SK-MEL-5 (cell line): ENCODE measurements at regions not wholly inside any gene's neighbourhood (a gene's known extent, or its start where the extent isn't known, plus 50 kb on each side); places are given as distances from the start of the nearest gene placed in this dataset.

Experiments used
- DNase-seq: peaks from one replicate; pipeline ENCODE4 v3.0.0-alpha.2; 2016; ENCODE audit warnings: low read depth, low spot score
- in situ Hi-C: cut with HindIII; loops from 2 replicates; pipeline ENCODE4 v1.10.0; 2016; ENCODE audit warnings: low sequenced_read_pairs, high pct_unique_total_duplicates, low pct_unique_long_range_greater_than_20kb

GRCh38 chr20:50313827-50314677, 123.4 kb downstream of the CEBPB start:
- in situ Hi-C loops: no loop called here
- DNase-seq: no peak

- in situ Hi-C loops: no loop called here
- DNase-seq: no peak
Measured at GRCh38 chr20:50314678-50315335, 124.2 kb downstream of the CEBPB start.

- in situ Hi-C loops: no loop called here
- no peak for DNase-seq
Measured at GRCh38 chr20:50315586-50316551, 125.2 kb downstream of the CEBPB start.

- in situ Hi-C loops: no loop called here
- no peak for DNase-seq
Measured at GRCh38 chr20:50317116-50317515, 126.5 kb downstream of the CEBPB start.

- in situ Hi-C loops: no loop called here
Measured at GRCh38 chr20:50317609-50318008, 127.0 kb downstream of the CEBPB start.

GRCh38 chr20:50318710-50319109, 128.1 kb downstream of the CEBPB start:
- in situ Hi-C loops: no loop called here
- DNase-seq: no peak

More at GRCh38 chr20:50317609-50318008, 127.0 kb downstream of the CEBPB start:
- DNase-seq: no peak

GRCh38 chr20:50320005-50320900, 129.6 kb downstream of the CEBPB start:
- in situ Hi-C loops: no loop called here
- DNase-seq: no peak

GRCh38 chr20:50320901-50321796, 130.5 kb downstream of the CEBPB start:
- DNase-seq: peak; percentile 44
- in situ Hi-C loops: no loop called here

- no peak for DNase-seq
- in situ Hi-C loops: no loop called here
Measured at GRCh38 chr20:50321797-50322480, 131.3 kb downstream of the CEBPB start.

GRCh38 chr20:50322703-50323131, 132.1 kb downstream of the CEBPB start:
- in situ Hi-C loops: no loop called here
- DNase-seq: no peak

- in situ Hi-C loops: no loop called here
- no peak for DNase-seq
Measured at GRCh38 chr20:50323209-50323608, 132.6 kb downstream of the CEBPB start.

GRCh38 chr20:50323777-50324775, 133.4 kb downstream of the CEBPB start:
- in situ Hi-C loops: no loop called here
- DNase-seq: no peak

- DNase-seq: no peak
- in situ Hi-C loops: loop anchor here (5.0 kb wide), 1 partner anchor 38 kb away; no protein-coding TSS in a partner anchor
Measured at GRCh38 chr20:50325215-50325614, 134.6 kb downstream of the CEBPB start.

- in situ Hi-C loops: loop anchor here (5.0 kb wide), 1 partner anchor 38 kb away; no protein-coding TSS in a partner anchor
- DNase-seq: no peak
Measured at GRCh38 chr20:50325651-50326050, 135.0 kb downstream of the CEBPB start.
